Retinal pigment epithelial cell (primary cell): ENCODE measurements at regions not wholly inside any gene's neighbourhood (a gene's known extent, or its start where the extent isn't known, plus 50 kb on each side); places are given as distances from the start of the nearest gene placed in this dataset.

Source experiments
- DNase-seq: peaks from one replicate; pipeline ENCODE4 v3.0.0-alpha.2; 2010; ENCODE audit warnings: low read depth
- H3K4me3 ChIP-seq: 2 replicates; pipeline ENCODE4 v1.5.1; 2011; ENCODE audit warnings: mild to moderate bottlenecking, low read length, control low read depth, moderate library complexity
- CTCF ChIP-seq: conservative IDR thresholded peaks from 2 replicates; pipeline ENCODE4 v1.5.1; 2011; ENCODE audit warnings: low read depth, low read length, control low read depth, inconsistent platforms

- TF ChIP-seq CTCF, result no peak
- H3K4me3 ChIP-seq, result no peak overlapping the region
- DNase-seq, result no peak
Observed at GRCh38 chr3:20698896-20699295, 512.9 kb upstream of the SGO1 start.

- TF ChIP-seq CTCF, result no peak
- no peak overlapping the region for H3K4me3 ChIP-seq
- no peak for DNase-seq
Observed at GRCh38 chr3:20696388-20697150, 510.6 kb upstream of the SGO1 start.

- H3K4me3 ChIP-seq, result no peak overlapping the region
- DNase-seq, result no peak
- no peak for TF ChIP-seq CTCF
Observed at GRCh38 chr3:20692675-20693074, 506.7 kb upstream of the SGO1 start.

- H3K4me3 ChIP-seq, result no peak overlapping the region
- no peak for DNase-seq
- TF ChIP-seq CTCF, result no peak
Observed at GRCh38 chr3:20683910-20684309, 497.9 kb upstream of the SGO1 start.

GRCh38 chr3:20682573-20682972, 496.6 kb upstream of the SGO1 start:
- no peak for TF ChIP-seq CTCF
- no peak overlapping the region for H3K4me3 ChIP-seq
- DNase-seq, result no peak

- no peak overlapping the region for H3K4me3 ChIP-seq
- TF ChIP-seq CTCF, result no peak
- no peak for DNase-seq
Observed at GRCh38 chr3:20680990-20681628, 495.1 kb upstream of the SGO1 start.

- H3K4me3 ChIP-seq, result no peak overlapping the region
- DNase-seq, result no peak
- TF ChIP-seq CTCF, result no peak
Observed at GRCh38 chr3:20673866-20674265, 487.9 kb upstream of the SGO1 start.
